Osteoblast (primary cell): ENCODE measurements at regions not wholly inside any gene's neighbourhood (a gene's known extent, or its start where the extent isn't known, plus 50 kb on each side); places are given as distances from the start of the nearest gene placed in this dataset. TPM values are rescaled to one million over a fixed set of nuclear protein-coding genes. Genes with fewer than 3 reads are reported as not detected.
"Not testable (repeated sequence)": the region's sequence is repeated elsewhere in the genome, so short reads cannot be mapped to it uniquely, and the experiment has no call there.

Source experiments
- DNase-seq: peaks from one replicate; pipeline ENCODE4 v3.0.0; 2011; ENCODE audit warnings: low spot score, mixed read lengths; ENCODE audit not compliant: insufficient read length; ENCODE audit errors: missing footprints
- H2AFZ ChIP-seq: 2 replicates; pipeline ENCODE4 v1.6.0; 2011; ENCODE audit warnings: mild to moderate bottlenecking, low read length
- H3K27ac ChIP-seq: 2 replicates; pipeline ENCODE4 v1.5.1; 2011; ENCODE audit warnings: mild to moderate bottlenecking, low read depth, low read length, moderate library complexity
- H3K27me3 ChIP-seq: 2 replicates; pipeline ENCODE4 v1.6.0; 2012; ENCODE audit warnings: mild to moderate bottlenecking, control low read depth, inconsistent platforms, low read length, moderate library complexity; ENCODE audit not compliant: insufficient read depth
- H3K36me3 ChIP-seq: 2 replicates; pipeline ENCODE4 v1.5.1; 2011; ENCODE audit warnings: mild to moderate bottlenecking, low read length, control low read depth, moderate library complexity; ENCODE audit not compliant: insufficient read depth
- H3K4me1 ChIP-seq: 2 replicates; pipeline ENCODE4 v1.5.1; 2011; ENCODE audit warnings: mild to moderate bottlenecking, low read length, control low read depth, moderate library complexity; ENCODE audit not compliant: insufficient read depth
- H3K4me2 ChIP-seq: 2 replicates; pipeline ENCODE4 v1.6.0; 2011; ENCODE audit warnings: mild to moderate bottlenecking, low read length; ENCODE audit not compliant: insufficient read depth
- H3K4me3 ChIP-seq: fragments of 200-600 bp; sonication (generic); 3 replicates; pipeline ENCODE4 v1.5.1; 2012; ENCODE audit warnings: mild to moderate bottlenecking, low read length, inconsistent platforms; ENCODE audit not compliant: insufficient read depth
- H3K79me2 ChIP-seq: 2 replicates; pipeline ENCODE4 v1.6.0; 2012; ENCODE audit warnings: mild to moderate bottlenecking, low read length, control low read depth, inconsistent platforms; ENCODE audit not compliant: insufficient read depth
- H3K9me3 ChIP-seq: 2 replicates; pipeline ENCODE4 v1.5.1; 2011; ENCODE audit warnings: low read depth, low read length, control low read depth
- H4K20me1 ChIP-seq: 2 replicates; pipeline ENCODE4 v1.6.0; 2012; ENCODE audit warnings: mild to moderate bottlenecking, low read length, control low read depth; ENCODE audit not compliant: insufficient read depth
- small RNA-seq: library from RNA; depleted of rRNA; stranded (forward); fragments of <200 nt; gene quantifications from one replicate; pipeline ENCODE3, GENCODE V24; 2012
- TF ChIP-seq, protein P1 (sequence below): IDR thresholded peaks from 2 replicates; pipeline ENCODE4 v1.5.1; 2011; ENCODE audit warnings: mild to moderate bottlenecking, low read depth, low read length, moderate library complexity; ENCODE audit errors: extremely low read depth

DNA sequence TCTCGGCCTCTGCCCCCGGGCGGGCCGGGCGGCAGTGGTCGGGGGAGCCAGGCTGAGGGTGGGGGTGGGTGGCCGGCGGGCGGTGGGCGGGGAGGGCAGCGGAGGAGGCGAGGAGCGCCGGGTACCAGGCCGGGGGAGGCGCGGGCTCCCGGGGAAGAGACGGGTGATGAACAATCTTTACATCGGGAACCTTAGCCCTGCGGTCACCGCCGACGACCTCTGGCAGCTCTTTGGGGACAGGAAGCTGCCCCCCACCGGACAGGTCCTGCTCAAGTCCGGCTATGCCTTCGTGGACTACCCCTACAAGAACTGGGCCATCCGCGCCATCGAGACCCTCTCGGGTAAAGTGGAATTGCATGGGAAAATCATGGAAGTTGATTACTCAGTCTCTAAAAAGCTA, 112.5 kb downstream of the NBPF12 start:
- Histone ChIP-seq H2AFZ (no peak overlapping the region), H3K27me3 (no peaks in the 10 kb centered on the region), H4K20me1 (no peaks in the 10 kb centered on the region), H3K4me1 (no peaks in the 10 kb centered on the region), H3K4me2 (no peak overlapping the region), H3K27ac (no peak overlapping the region), H3K79me2 (no peaks in the 10 kb centered on the region), H3K36me3 (no peaks in the 10 kb centered on the region), H3K4me3 (no peak overlapping the region), H3K9me3 (no peaks in the 10 kb centered on the region)
- DNase-seq = no peak
- TF ChIP-seq, protein P1, sequence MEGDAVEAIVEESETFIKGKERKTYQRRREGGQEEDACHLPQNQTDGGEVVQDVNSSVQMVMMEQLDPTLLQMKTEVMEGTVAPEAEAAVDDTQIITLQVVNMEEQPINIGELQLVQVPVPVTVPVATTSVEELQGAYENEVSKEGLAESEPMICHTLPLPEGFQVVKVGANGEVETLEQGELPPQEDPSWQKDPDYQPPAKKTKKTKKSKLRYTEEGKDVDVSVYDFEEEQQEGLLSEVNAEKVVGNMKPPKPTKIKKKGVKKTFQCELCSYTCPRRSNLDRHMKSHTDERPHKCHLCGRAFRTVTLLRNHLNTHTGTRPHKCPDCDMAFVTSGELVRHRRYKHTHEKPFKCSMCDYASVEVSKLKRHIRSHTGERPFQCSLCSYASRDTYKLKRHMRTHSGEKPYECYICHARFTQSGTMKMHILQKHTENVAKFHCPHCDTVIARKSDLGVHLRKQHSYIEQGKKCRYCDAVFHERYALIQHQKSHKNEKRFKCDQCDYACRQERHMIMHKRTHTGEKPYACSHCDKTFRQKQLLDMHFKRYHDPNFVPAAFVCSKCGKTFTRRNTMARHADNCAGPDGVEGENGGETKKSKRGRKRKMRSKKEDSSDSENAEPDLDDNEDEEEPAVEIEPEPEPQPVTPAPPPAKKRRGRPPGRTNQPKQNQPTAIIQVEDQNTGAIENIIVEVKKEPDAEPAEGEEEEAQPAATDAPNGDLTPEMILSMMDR = no peak

DNA sequence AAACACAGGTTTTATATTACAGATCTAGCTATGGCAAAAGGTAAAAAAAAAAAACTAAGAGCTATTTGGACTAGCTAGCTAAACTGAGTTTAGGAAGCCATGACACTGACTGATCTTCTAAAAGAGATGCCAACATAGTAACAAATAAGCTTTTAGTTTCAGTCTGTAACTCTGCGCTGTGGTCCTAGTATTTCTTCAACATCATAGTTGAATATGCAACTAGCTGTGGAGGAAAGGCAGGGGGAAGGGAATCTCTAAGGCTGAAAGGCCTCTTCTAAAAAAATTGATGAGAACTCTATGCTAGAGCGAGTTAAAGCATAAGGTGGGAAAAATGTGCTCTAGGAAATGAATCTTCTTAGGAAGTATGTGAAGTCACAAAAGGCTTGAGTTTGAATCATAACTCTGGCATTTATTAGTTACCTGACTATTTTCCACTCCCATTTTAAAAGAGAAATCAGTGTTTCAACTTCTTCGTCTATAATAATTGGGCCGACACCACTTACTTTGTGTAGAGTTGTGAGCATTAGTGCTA, 108.8 kb downstream of the NBPF12 start:
- H2AFZ ChIP-seq, H3K27me3 ChIP-seq, H3K9me3 ChIP-seq, H3K4me1 ChIP-seq, H3K27ac ChIP-seq, H3K4me2 ChIP-seq, DNase-seq, H3K79me2 ChIP-seq, H4K20me1 ChIP-seq, H3K4me3 ChIP-seq, H3K36me3 ChIP-seq: not testable (repeated sequence)

DNA sequence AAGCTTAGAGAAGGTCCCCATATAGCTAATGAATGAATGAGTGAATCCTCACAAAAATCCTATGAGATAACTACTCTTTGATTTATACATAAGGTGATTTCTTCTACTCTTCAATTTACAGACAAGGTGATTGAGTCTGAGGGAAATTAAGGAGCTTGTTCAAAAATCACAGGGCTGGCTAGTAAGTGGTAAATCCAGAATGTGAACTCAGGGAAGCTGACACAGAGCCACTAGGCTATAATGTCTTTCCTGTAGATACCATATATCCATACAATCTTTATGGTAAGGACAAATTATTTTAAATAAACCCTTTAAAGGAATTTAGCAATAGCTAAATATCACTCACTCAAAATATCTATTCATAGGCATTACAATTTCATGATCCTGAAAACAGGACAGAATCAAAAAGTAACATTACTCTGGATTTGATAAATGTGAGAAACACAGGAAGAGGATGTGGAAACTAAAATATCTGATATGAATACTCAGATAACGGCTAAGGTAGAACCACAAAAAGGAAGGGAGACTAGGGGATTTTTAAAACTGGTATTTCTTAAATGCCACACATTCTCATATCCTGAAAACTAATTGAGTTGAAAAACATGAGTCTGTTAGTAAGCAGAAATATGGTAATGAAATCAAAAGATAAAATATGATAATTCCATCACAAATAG, 108.2 kb downstream of the NBPF12 start:
- Histone ChIP-seq H3K27me3 (no peaks in the 10 kb centered on the region), H3K4me2 (no peak overlapping the region), H3K4me3 (no peak overlapping the region), H3K27ac (no peak overlapping the region), H3K79me2 (no peaks in the 10 kb centered on the region), H4K20me1 (no peaks in the 10 kb centered on the region), H3K36me3 (no peaks in the 10 kb centered on the region), H2AFZ (no peak overlapping the region), H3K4me1 (no peaks in the 10 kb centered on the region), H3K9me3 (no peaks in the 10 kb centered on the region)
- TF ChIP-seq, protein P1 = no peak
- DNase-seq = no peak

Small RNAs in the stretch of these regions (small RNA-seq; reads per million reads assigned to genes)
- gene RNU1-151P = not detected
